DND-41 (cell line): ENCODE measurements at regions not wholly inside any gene's neighbourhood (a gene's known extent, or its start where the extent isn't known, plus 50 kb on each side); places are given as distances from the start of the nearest gene placed in this dataset.

Experiments used
- CTCF ChIP-seq: IDR thresholded peaks from 2 replicates; pipeline ENCODE4 v1.5.1; 2012; ENCODE audit warnings: borderline replicate concordance, low read length, moderate library complexity, mild to moderate bottlenecking; ENCODE audit not compliant: poor library complexity, severe bottlenecking; ENCODE audit errors: extremely low read depth
- EZH2 ChIP-seq: IDR thresholded peaks from 3 replicates; pipeline ENCODE4 v1.6.1; 2012; ENCODE audit warnings: borderline replicate concordance, low read depth, mild to moderate bottlenecking, moderate library complexity, low read length, inconsistent platforms; ENCODE audit not compliant: severe bottlenecking

DNA sequence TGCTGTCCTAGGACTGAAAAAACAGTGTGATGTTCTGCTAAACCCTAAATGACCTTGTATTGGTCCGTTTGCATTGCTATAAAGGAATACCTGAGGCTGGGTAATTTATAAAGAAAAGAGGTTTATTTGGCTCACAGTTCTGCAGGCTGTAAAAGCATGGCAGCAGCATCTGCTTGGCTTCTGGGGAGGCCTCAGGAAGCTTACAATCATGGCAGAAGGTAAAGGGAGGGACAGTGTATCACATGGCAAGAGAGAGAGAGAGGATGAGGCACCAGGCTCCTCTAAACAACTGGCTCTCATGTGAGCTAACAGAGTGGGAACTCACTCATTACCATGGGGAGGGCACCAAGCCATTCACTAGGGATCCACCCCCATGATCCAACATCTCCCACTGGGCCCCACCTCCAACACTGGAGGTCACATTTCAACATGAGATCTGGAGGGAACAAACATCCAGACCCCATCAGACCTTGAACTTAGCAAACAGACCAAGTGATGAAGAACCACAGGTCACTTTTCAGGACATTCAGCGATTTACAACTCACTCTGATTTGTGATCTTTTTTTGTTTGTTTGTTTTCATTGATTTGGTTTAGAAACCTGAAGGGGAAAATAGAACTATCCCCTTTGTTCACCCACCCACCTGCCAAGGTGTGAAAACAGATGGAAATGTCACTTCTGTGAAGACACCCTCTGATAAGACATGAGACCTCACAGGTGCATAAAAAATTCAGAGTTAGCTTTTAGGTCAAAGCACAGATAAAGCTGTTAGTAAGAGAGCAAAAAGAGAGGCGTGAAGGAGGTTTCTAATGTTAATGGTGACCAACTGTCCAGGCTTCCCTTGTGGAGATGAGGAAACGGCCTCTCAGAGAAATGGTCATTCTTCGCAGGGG lies 104.2 kb upstream of the RALGPS2 start:
- TF ChIP-seq CTCF (no peak), EZH2 (no peak)
